SH-SY5Y (cell line): ENCODE measurements at regions not wholly inside any gene's neighbourhood (a gene's known extent, or its start where the extent isn't known, plus 50 kb on each side); places are given as distances from the start of the nearest gene placed in this dataset.

Source experiments
- GATA2 ChIP-seq: IDR thresholded peaks from 2 replicates; pipeline ENCODE4 v1.6.1; 2011; ENCODE audit warnings: mild to moderate bottlenecking, low read depth, low read length
- GATA3 ChIP-seq: IDR thresholded peaks from 2 replicates; pipeline ENCODE4 v1.6.1; 2011; ENCODE audit warnings: low read depth, mild to moderate bottlenecking, low read length, moderate library complexity

DNA sequence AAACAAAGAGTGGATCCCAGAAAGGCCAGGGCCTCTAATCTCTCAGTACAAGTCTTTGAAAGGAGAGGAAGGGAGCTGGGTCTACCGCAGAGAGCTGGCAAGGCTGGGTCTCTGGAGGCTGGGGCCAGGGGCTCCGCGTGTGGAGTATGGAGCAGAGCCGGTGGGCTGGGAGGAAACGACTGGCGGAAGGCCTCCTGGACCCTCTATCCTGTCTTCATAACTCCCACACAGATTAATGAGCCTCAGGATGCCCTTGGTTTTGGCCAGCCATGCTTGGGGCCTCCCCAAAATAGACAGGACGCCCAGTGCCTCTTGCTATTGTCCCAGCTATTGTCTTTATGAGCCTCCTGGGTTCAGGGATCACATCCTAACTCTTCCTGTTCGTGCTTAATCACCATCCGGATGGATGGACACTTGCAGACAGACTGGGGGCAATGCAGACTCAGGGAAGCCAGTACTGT lies 306.4 kb downstream of the DHX35 start:
- TF ChIP-seq GATA3 (no peak), GATA2 (no peak)
